NOMO-1 treated with dmso at 0.1 percent for 144 hours (cell line): ENCODE measurements at regions not wholly inside any gene's neighbourhood (a gene's known extent, or its start where the extent isn't known, plus 50 kb on each side); places are given as distances from the start of the nearest gene placed in this dataset.
A peak's percentile ranks its signal among the peaks of the same experiment; 100 is the strongest.
"Not testable (repeated sequence)": the region's sequence is repeated elsewhere in the genome, so short reads cannot be mapped to it uniquely, and the experiment has no call there.

Experiments
- DNase-seq: peaks from one replicate; lab custom pipeline; 2025; ENCODE audit not compliant: unreplicated experiment; lab: John Stamatoyannopoulos, UW

DNA sequence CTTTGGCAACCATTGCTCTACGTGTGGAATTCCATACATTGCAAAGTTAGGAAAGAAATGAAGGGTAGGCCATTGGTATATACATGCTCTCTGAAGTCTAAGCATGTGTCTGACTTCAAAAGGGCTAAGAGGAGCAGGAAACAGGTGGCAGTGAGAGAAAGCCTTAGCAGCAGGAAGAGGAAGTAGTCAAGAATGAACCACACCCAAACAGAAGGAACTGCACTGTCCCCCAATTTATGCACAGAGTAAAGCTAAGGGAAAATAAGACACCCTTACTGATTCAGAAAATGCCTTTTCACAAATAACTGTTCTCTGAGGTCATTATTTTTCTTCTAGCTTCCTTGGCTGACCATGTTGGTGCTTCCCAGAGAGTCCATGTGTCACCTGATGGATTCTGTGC, 575.4 kb downstream of the NTRK3 start:
- DNase-seq: peak; percentile 70

DNA sequence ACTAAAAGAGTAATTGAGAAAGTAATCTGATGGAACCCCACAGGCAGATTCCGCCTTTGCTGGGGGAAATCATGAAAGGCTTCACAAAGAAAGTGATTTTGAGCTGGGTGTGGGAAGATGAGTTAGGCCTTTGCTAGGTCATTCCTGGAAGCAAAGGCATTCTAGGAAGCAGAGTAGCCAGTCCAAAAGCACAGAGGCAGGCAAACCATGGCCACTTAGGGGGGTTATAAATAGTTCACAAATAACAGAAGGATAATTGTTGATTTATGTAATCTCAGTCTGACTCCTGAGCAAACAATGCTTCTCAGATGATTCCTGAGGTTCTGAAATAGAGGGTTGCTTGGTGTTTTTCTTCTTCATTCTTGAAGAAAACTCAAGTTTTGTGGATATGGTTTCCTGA, 576.3 kb downstream of the NTRK3 start:
- no peak for DNase-seq

DNA sequence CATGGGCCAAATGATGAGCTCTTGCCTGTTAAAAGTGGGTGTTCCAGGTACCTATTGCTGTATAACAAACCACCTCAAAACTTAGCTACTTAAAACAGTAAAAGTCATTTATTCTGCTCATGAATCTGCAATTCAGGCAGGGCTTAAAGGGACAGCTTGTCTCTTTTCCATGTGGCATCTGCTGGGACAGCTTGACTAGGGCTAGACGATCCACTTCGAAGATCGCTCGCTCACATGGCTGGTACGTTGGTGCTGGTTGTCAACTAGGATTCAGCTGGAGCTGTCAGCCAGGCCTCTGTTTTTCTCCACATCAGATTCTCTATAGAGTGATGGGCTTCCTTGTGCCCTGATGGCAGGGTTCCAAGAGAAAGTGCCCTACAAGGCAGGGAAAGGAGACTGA, 581.3 kb downstream of the NTRK3 start:
- no peak for DNase-seq

DNA sequence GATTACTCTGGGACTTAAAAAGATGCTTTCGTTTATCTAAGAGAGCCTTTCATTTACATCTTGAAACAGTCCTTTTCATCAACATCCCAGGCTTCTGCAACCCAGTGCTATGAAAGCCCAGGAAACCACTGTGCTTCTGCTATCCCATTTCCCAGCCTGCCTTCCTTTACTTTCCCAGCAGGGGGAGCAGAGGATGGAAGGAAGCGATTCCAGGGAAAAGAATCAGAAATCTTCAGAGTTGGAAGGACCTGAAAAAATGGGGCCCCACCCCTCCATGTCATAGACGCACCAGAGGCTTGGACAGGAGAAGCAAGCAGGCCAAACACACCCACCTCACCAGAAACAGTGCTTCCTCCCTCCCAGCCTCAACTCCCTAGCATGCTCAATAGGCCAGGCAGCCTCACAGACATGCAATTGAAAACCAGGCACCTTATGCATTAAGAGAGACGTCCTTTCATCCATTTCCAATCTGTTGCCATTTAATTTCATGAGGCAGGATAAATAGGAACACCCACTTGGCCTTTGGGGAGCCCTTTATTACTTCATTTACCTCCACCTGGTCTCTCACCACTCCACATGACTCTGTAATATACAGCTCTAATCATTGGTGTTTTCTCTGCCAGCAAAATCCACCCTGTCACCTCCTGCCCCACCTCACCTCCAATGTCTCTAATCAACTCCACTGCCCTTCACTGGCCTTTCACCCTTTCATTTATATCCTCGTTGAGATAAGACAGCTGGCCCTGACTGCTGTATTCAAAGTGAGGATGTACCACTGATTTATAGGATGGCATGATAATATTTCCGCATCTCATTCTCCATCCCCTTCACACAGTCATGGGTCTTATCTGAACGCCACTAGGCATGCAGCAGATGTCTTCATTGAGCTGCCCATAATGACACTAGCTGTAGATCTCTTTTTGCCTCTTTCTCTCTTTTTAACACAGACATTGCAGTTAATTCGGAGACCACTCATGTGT, 583.9 kb downstream of the NTRK3 start:
- no peak for DNase-seq

DNA sequence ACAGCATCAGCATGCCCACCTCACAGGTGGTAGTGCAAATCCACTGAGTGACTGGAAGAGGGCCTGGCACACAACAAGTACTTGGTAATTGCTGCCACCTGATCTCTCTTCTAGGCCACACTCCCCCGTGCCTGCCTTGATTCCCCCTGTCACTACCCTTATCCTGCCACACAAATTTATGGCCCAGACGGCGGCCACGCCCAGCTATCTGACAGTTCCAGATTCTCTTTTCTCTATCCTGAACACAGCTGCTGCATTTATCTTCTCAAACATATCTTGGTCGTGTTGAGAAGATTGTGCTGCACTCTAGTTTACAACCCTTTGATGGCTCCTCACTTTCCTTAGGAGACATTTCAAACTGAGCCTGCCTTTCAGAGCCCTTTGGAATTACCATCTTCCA, 585.2 kb downstream of the NTRK3 start:
- DNase-seq: no peak

DNA sequence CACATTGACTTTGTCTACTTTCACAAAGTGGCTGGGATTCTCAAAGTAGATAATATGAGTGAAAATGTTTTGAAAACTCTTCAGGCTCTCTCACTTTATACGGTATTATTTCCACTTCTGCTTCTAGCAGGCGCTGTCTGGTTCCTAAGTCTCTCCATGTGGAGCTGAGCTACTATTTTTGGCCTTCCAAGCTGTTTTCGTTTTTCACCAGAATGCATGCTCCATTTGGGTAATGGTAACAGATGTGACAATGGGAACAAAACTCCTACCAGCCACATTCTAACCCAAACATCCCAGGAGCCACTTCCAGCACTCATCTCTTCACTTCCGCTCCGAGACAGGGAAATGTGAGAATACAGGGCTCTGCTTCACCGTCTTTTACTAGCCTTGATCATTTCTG, 586.7 kb downstream of the NTRK3 start:
- no peak for DNase-seq

DNA sequence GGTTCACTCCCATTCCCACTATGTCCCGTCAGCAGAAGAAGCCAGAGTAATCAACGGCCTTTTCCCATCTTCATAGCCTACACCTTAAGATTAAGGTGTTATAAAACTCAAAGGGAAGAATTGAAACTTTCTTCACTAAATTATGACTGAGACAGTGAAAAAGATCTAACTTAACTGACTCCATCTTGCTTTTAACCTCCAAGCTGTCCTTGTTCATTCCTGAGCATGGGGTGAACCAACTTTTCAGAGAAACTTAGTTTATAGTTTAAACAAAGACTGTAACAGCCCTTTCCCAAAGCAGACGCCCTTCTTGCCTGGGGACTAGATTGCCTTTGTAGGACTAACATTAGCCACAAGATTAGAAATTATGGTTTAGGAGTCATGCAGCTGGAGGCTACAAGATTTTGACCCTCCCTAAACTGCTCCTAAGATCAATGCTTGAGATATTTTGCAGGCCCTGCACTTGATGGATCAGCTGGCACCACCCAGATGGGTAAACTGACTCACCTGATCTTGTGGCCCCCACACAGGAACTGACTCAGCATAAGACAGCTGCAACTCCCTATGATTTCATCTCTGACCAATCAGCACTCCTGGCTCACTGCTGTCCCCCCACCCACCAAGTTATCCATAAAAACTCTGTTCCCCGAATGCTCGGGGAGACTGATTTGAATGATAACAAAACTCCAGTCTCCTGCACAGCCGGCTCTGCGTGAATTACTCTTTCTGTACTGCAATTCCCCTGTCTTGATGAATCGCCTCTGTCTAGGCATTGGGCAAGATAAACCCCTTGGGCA, 587.6 kb downstream of the NTRK3 start:
- DNase-seq: not testable (repeated sequence)

DNA sequence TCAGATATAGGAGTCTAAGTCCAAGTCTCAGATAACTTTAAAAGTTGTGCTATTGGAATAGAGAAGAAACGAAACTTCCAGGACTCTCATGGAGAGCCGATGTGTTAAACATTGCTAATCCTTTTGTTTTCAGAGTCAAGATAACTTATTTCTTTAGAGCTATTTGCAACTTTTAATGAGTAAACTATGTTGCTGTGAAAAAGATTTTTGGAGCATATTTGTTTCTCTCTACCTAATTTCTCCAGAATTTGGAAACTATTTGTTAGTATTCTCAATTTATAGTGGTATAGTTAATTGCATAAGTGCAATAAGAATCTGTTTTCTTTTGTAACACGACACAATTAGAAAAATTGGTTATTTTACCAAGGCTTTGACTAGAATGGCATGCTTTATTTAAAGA, 588.9 kb downstream of the NTRK3 start:
- DNase-seq: no peak

DNA sequence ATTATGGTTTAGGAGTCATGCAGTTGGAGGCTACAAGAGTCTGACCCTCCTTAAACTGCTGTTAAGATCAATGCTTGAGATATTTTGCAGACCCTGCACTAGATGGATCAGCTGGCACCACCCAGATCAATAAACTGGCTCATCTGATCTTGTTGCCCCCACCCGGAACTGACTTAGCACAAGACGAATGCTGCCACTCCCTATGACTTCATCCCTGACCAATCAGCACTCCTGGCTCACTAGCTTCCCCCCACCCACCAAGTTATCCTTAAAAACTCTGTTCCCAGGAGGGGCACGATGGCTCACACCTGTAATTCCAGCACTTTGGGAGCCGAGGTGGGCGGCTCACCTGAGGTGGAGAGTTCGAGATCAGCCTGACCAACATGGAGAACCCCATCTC, 594.0 kb downstream of the NTRK3 start:
- DNase-seq: no peak

DNA sequence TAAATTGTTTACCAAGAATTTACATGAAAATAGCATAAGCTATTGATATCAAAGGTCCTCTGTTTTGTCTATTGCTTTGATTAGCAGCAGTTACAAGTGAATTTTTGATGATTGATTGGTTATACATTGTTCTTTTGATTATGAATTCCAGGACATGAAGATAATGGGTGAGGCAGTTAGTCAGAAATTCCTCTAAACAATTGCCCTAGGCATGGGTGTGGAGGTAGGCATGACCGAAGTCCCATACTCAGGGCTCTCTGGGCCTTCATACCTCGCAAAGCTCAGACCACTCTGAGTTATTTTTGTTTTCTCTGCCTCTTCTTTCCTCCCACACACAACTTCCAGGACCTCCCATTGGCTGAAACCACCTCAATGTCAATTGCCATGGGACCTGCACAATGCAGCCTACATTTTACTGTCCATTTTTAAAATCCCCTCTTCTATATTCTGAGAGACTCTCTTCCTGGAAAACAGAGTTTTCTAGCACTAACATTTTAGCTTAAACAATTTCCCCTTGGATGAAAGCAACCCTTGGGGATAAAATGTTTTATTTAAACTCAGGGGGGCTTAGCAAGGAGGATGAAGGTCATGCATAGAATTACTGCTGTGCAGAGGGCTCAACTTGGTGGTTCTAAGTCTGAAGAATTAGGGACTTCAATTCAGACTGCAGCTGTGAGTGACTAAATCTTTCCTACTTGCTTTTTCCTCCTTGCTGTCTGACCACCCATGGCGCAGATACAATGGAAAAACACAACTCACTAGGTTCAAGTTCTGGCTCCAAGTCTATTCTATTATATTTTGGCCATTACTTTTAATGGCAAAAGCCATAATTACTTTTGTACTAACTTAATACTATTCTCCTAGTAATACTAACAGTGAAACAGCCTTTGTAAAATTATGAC, 594.8 kb downstream of the NTRK3 start:
- DNase-seq: no peak

DNA sequence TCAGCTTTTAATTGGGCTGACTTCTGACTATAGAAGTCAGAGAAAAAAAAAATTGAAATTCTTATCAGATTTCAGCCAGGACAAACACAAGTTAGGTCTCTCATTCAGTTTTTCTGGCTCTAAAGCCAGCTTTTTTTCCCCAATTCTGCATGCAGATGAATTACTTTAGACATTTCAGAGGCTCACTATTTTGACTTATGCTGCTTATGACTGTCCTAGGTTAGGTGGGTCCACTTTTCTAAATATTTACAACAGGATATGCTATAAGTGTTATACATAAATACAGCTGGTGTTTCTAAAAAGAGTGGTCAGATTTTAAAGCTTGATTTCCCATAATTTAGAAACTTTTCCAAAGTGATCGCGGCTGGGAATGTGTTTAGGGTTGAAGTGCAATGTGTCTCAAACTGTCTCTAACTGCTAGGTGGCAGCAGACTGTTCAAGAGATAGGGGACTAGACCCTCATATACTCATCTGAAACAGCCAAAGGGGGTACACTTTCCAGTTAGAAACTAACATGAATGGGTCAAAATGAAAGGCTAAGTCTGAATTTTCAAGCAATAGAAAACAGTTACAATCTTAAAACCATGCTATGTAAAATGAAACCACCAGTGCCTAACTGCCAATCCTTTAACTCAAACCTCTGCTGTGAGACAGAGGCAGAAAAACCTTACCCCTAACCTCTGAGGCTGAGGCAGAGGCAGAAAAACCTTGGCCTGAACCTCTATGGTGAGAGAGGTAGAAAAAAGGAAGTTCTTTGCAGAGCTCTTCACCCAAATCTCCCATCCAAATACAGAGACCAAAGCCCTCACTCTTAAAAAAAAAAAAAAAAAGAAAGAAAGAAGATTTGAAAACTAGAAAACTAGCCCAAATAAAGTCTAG, 596.0 kb downstream of the NTRK3 start:
- DNase-seq: no peak

DNA sequence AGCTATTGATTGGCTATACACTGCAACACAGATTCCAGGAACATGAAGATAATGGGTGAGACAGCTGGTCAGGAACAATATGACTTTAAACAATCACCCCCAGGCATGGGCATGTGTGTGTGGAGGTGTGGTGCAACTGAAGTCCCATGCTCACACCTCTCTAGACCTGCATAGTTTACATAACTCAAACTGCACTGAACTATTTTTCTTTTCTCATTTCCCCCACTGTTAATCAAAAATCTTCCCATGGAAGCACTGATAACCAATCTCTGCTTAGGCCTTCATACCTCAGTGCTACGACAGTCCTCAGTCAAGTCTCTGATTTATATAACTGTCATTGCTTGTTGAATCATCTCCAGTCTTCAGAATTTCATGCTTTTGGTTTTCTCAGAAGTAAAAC, 600.2 kb downstream of the NTRK3 start:
- DNase-seq: no peak

DNA sequence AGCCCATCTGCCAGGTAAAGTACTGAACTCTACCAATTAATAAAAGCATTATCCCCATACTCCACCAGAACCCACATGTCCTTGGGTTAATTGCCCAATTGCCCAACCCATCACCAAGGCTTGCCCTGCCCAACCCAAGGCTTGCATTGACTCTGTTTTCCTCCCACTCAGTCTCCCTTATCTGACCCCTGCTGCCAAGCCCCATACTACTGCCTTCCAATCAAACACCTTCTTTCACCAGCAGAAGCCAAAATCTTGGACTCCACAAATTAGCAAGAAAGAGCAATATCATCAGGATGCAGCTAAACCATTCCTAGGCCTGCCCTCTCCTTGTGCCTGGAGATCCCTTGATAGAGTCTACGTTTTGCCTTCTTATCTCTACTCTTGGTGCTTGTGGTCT, 602.9 kb downstream of the NTRK3 start:
- DNase-seq: no peak

DNA sequence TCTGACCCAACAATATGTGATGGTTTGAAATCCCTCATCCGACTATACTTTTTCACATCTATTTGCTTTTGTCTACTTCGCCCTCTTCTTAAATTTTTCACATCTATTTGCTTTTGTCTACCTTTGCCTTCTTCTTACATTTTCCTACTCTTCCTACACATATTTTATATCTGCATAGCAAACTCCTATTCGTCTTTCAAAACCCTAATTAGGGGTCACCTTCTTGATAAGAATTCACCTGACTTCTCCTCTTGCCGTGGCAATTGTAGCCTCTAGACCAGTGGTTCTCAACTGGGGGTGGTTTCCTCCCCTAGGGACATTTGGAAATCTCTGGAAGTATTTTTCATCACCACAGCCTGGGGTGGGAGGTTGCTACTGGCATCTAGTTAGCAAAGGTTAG, 607.4 kb downstream of the NTRK3 start:
- no peak for DNase-seq

DNA sequence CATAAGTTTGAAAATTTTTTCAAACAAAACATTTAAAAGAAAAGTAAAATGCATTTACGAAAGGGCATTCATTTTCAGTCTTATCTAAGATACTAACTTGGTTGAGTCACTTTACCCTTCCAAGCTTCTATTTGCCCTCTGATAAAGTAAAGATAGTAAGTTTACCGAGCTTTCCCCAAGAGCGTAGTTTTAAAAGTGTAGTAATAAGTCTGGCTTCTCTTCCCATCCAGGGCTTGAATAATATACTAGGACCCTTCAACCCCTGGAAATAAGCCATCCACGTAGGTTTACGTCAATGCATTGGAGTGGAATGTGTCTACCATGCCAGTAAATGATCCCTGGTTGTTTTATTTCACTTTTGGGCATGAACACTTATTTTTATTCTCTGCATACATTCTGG, 608.3 kb downstream of the NTRK3 start:
- DNase-seq: no peak

DNA sequence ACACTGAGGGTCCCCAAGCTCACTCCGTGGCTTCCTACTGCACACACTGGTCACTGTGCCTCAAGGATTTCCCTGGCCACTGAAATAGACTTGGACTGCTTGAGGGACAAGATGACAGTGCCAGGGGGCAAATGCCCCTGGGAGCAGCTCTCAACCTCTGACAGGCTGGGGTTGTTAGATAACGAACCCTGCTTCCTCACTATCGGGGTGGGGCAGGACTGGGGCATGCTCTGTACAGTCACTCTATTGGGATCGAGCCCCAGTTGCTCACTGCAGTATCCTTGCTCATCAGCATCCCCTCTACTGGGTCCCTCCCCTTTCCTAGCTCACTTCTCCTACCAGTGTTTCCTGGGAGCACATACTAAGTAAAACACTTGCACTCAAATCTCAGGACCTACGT, 610.8 kb downstream of the NTRK3 start:
- no peak for DNase-seq

DNA sequence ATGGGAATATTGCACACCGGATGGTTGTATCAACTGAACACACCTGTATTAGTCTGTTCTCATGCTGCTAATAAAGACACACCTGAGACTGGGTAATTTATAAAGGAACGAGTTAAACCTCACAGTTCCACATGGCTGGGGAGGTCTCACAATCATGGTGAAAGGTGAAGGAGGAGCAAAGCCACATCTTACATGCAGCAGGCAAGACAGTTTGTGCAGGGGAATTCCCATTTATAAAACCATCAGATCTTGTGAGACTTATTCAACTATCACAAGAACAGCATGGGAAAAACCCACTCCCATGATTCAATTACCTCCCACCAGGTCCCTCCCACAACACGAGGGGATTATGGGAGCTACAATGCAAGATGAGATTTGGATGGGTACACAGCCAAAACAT, 613.5 kb downstream of the NTRK3 start:
- not testable (repeated sequence) for DNase-seq

DNA sequence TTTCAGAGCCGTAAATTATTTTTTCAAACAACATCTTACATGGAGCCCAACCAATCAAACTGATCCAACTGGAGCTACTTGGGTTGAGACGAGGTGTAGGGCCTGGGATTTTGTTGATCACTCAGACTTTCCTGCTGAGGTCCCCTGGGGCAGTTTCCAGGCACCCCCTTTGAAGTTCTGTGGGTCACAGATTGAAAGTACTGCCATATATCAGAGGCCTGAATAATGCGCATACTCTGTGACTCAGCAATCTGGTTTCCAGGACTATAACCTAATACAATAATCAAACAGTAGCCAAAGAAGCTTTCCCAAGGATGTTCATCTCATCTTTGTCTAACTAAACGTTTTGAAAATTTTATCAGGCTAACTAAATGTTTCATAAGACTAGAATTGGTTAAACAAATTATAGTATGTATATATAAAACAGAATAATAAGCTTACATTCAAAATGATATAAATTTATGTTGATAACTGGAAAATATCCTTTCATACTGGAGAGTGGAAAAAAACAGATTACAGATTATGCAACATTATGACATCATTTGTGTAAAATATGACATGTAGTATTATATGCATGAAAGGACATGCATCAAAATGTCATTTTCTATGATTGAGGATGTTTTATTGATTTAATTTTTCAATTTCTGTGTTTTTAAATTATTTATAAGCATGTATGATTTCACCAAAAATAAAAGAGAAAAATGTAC, 617.1 kb downstream of the NTRK3 start:
- DNase-seq: no peak

DNA sequence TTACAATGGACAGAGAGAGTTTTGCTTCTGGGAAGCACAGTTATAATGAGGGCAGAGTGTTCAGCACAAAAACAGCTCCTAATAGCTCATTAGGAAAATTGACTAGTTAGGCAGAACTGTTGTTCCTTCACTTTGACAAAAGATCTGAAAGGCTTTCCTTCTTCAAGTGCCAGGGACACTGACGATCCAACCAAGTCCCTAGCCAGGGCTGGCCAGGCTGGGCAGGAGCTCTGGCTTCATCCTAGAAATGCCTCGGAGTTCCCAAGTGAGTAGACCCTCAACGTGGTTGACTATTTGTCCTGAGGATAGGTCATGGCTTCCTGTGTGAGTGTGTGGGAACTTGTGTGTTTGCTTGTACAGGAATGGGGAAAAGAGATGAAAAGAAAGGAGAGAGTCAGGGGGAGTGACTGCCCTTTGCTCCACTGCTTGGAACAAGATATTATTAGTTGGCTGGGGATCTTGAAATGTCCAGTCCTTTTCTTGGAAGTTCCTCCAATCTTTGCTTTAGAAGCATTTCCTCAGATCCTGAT, 617.9 kb downstream of the NTRK3 start:
- no peak for DNase-seq
